ENCODE measurements at regions not wholly inside any gene's neighbourhood (a gene's known extent, or its start where the extent isn't known, plus 50 kb on each side); places are given as distances from the start of the nearest gene placed in this dataset.
"Not testable (repeated sequence)": the region's sequence is repeated elsewhere in the genome, so short reads cannot be mapped to it uniquely, and the experiment has no call there.

DNA sequence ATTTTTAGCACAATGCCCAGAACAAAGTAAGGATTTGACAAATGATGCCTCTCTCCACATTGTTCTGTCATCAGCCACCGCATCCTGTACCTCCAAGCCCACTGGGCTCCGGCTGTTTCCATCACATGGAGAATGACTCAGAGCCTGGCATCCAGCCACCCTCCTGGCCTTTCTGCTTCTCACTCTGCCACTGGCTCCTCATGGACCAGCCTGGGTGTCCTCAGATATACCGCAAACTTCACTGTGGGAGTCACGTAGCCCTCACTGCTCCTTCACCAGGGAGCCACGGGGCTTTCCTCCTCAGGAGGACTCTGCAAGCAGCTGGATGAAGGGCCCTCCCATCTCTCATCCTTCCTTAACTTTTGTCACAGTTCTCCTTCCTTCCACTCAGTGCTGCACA, 943.0 kb downstream of the TUBA3C start:
- DNase-seq: not testable (repeated sequence)

- no peak for DNase-seq
These were observed 945.2 kb downstream of the TUBA3C start for GRCh38 chr13:18236528-18236815.

GRCh38 chr13:18235756-18236527, 945.7 kb downstream of the TUBA3C start:
- DNase-seq: no peak

- no peak for DNase-seq
These were observed 946.5 kb downstream of the TUBA3C start for GRCh38 chr13:18235172-18235571.

DNA sequence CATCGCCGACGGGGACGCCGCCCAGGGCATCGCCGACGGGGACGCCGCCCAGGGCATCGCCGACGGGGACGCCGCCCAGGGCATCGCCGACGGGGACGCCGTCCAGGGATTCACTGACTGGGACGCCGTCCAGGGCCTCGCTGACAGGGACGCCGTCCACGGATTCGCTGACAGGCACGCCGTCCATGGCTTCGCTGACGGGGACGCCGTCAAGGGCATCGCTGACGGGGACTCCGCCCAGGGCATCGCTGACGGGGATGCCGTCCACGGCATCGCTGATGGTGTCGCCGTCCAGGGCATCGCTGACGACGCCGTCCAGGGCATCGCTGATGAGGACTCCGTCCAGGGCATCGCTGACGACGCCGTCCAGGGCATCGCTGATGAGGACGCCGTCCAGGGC, 947.2 kb downstream of the TUBA3C start:
- not testable (repeated sequence) for DNase-seq

GRCh38 chr13:18233783-18234299, 947.8 kb downstream of the TUBA3C start:
- no peak for DNase-seq

GRCh38 chr13:18232994-18233782, 948.4 kb downstream of the TUBA3C start:
- no peak for DNase-seq

DNA sequence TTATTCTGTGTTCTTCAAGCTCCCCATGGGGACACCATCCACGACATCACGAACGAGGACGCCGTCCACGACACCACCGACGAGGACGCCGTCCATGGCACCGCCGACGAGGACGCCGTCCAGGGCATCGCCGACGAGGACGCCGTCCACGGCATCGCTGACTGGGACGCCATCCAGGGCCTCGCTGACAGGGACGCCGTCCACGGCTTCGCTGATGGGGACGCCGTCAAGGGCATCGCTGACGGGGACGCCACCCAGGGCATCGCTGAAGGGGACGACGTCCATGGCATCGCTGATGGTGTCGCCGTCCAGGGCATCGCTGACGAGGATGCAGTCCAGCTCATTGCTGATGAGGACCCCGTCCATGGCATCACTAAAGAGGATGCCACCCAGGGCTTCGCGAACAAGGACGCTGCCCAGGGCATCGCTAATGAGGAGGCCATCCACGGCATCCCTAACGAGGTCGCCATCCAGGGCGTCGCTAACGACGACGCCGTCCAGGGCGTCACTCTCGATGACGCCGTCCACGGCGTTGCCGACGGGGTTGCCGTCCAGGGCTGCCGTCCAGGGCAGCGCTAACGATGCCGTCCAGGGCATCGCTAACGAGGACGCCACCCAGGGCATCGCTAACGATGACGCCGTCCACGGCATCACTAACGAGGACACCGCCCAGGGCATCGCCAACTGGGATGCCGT, 949.2 kb downstream of the TUBA3C start:
- DNase-seq: no peak

DNA sequence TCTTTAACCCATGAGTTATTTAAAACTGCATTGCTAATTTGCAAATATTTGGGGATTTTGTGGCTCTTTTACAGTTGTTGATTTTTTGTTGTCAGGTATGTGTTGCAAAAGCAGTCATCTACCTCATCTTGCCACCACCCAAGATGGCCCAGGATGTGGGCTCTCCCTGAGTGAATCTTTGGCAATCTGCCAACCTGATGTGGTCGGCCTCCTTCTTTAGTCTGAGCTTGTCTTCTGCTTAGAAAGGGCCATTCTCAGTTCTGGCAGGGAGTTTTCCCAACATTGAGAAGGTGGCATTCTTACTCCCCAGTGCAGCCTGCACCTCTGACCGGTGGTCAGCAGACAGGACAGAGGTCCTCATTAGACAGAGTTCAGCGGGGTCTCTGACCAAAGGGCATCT, 957.2 kb downstream of the TUBA3C start:
- DNase-seq: not testable (repeated sequence)

DNA sequence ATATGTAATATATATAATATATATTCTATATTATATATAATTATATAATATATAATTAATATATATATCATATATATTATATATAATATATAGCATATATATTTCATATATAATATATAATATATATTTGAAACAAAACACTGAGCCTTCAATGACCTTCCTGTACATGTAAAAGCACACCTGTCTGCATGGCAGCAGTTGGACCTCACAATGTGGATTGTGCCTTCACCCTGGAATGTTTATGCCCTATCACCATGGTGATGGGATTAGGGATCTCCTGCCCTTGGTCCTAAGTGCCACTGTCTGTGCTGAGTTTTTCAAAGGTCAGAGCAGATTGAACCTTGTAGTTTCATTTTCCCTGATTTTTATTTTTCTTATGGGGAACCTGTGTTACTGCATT, 966.9 kb downstream of the TUBA3C start:
- not testable (repeated sequence) for DNase-seq

DNA sequence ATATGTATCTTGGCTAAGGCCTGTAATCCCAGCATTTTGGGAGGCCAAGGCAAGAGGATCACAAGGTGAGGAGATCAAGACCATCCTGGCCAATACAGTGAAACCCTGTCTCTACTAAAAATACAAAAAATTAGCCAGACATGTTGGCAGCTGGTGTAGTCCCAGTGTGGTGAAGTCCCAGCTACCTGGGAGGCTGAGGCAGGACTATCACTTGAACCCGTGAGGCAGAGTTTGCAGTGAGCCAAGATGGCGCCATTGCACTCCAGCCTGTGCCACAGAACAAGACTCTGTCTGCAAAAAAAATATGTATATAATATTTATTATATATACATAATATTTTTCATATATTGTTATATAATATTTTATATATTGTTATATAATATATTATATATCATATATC, 968.1 kb downstream of the TUBA3C start:
- not testable (repeated sequence) for DNase-seq

DNA sequence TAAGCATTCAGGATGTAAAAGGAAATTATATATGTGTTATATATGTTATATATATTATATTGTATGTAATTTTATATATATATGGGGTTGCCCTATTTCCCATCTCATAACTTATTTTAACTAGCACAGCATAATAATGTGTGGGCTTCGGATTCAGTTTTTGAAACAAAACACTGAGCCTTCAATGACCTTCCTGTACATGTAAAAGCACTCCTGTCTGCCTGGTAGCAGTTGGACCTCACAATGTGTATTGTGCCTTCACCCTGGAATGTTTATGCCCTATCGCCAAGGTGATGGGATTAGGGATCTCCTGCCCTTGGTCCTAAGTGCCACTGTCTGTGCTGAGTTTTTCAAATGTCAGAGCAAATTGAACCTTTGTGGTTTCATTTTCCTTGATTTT, 968.8 kb downstream of the TUBA3C start:
- DNase-seq: peak in 1 of 2 donors; percentile 25

DNA sequence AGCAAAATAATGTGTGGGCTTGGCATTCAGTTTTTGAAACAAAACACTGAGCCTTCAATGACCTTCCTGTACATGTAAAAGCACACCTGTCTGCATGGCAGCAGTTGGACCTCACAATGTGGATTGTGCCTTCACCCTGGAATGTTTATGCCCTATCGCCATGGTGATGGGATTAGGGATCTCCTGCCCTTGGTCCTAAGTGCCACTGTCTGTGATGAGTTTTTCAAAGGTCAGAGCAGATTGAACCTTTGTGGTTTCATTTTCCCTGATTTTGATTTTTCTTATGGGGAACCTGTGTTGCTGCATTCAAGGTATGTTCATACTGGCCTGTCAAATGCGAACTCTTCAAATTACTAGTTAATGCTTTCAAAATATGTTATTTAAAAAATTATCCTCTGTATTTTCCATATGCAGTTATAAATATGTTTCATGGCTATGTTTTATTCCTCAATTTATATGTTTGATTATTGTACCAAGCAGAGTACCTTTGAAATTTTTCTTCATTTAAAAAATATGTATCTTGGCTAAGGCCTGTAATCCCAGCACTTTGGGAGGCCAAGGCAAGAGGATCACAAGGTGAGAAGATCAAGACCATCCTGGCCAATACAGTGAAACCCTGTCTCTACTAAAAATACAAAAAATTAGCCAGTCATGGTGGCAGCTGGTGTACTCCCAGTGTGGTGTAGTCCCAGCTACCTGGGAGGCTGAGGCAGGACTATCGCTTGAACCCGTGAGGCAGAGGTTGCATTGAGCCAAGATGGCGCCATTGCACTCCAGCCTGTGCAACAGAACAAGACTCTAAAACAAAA, 969.7 kb downstream of the TUBA3C start:
- DNase-seq: not testable (repeated sequence)

DNA sequence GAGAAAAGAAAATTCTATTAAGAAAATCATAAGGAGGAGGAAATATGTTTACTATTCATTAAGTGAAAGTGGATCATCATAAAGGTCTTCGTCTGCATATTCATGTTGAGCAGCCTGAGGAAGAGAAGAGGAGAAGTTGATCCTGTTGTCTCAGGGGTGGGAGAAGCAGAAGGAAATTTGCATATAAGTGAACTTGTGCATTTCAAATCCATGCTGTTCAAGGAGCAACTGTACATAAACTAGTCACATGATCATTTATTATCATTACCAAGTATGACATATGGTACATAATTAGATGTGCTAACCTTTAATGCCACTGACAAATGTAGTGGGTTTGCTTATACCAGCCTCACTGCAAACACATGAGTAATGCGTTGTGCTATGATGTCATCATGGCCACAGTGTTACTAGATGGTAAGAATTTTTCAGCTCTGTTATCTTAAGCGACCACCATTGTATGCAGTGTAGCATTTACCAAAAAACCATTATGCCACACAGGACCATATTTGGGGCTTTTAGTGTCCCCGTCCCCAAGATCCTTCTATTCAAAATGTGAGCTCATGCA, 976.9 kb downstream of the TUBA3C start:
- DNase-seq: not testable (repeated sequence)

DNA sequence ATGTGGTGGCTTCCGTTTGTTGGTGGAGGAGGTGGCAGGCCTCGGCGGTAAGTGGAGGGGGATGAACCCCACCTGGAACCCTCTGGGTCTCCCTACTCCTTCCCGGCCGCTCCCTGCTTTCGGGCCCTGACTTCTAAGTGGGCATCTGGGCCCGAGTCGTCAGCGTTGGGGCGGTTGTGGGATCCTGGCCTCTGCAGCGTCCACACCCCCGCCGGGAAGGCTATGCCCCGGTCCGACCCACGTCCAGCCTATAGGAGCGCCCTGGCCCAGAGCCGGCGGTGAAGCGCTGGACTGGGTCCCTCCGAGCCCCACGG, 986.3 kb downstream of the TUBA3C start:
- not testable (repeated sequence) for DNase-seq

GRCh38 chr13:18194631-18195364, 986.8 kb downstream of the TUBA3C start:
- DNase-seq: not testable (repeated sequence)

GRCh38 chr13:18194104-18194503, 987.5 kb downstream of the TUBA3C start:
- not testable (repeated sequence) for DNase-seq
